Renal cortical epithelial cell (primary cell): ENCODE measurements at regions not wholly inside any gene's neighbourhood (a gene's known extent, or its start where the extent isn't known, plus 50 kb on each side); places are given as distances from the start of the nearest gene placed in this dataset.
A peak's percentile ranks its signal among the peaks of the same experiment; 100 is the strongest.

Experiments used
- DNase-seq: peaks from one replicate; pipeline ENCODE4 v3.0.0-alpha.2; 2011; ENCODE audit warnings: low read depth

DNA sequence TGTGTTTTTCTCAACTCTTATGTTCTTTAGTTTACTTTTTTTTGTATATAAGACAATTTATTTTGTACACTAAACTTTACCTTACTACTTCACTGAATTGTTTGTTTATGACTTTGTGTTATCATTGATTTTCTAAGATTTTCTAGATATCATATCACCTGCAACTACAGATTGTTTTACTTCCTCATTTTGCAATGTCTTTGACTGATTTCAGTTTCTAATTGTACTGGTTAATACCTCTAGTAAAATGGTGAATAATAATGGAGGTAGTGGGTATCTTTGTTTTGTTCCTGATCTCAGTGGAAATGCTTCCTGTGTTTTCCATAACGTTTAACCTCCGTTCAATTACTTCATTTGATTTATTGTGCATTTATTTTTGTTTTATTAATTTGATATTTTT lies 490.2 kb downstream of the TLL1 start:
- no peak for DNase-seq

DNA sequence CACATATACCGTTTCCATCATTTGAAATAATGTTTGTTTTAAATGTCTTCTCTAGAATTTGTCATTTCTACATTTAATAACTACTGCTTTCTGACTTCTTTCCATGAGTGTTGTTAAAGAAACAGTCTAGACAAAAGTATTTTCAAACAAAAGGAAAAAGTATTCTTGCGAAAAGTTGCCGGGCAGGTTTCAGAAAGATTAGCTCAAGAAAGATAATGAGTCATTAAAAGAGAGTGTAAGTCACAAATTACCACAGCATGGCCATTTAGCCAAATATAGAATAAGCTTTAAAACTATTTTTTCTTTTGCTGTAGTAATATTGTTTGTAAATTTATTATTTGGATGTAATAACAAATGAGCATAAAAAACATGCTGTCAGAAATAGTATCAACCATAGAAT lies 493.0 kb downstream of the TLL1 start:
- DNase-seq: no peak

DNA sequence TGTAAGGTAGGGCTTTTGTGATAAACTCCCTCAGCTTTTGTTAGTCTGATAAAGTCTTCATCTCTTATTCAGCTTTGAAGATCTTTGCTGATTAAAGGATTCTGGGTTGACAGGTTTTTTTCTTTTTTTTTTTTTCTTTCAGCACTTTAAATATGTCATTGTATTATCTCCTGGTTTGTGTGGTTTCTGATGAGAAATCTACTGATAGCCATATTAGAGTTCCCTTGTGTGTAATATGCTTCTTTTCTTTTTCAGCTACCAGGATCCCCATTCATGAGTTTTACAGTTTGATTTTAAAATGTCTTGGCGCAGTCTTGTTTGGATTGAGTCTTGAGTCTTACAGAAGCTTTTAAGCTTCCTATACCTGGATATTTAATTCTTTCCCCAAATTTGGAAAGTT lies 504.5 kb downstream of the TLL1 start:
- no peak for DNase-seq

DNA sequence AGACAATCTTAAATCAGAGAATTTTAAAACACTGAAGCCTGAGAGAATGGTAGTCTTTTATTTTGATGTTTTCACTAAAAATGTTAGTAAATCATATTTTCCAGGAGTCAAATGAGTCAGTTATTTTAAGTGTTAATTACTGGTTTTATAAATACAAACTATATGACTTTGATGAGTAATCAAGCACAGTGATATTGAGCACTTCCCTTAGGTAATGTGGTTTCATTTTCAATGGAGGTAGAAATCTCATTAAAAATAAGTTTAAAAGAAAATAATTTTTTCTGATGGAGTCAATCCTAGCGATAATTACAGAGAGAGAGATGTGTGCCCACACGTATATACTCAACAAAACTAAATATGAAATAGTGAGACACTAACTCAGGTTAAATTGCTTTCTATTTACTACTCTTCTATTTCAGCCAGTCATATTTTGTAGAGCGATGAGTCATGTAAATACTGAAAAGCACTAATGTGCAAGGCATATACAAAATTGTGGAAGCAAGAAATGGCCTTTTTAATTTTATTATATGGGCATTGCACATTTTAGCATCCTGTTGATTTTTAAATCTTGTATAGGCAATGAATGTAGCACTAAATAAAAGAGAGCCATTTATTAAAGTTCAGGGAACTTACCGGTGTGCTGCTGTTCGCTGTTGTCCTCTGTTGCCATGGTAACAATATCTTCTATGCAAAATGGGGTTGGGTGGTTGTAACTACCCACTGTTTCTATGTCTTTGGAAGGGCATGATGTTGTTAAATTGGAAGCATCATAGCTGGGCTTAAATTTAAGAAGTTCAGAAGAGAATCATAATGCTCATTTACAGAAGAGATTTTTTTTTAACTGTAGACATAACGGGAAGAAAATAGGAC lies 513.7 kb downstream of the TLL1 start:
- no peak for DNase-seq

DNA sequence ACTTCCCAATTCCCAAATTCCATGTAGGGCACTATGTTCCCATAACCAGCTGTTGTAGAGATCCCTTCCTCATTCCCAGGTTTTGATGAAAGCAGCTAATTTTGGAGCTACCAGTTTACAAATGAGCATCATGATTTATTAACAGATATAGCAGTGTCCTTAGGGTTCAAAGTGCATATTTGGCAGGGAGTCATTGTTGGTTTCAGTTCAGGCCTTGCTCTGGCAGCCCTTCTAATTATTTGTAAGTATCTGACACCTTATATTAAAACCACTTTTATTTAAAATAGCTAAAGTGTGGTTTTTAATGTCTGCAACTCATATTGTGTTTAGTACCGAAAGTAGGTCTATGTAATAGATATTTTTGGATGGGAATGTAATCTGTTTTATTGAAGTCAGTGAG lies 518.5 kb downstream of the TLL1 start:
- DNase-seq: no peak

DNA sequence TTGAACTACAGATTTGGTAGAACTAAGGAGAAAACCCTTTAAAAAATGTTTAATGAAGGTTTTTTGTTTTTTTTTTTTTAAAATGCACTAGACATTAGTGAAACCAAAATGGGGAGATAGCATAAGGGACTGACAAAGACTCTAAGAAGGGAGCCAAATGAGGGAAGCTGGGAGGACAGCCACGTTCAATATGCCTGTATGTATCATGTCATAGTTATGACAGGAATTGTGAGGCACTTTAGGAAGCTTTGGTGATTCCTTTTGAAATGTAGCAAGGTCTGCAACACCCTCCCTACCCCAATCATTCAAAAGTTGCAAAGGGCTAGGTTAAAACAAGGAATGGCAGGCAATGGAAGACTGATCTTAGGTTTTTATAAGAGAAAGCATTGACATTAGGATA lies 526.0 kb downstream of the TLL1 start:
- no peak for DNase-seq

DNA sequence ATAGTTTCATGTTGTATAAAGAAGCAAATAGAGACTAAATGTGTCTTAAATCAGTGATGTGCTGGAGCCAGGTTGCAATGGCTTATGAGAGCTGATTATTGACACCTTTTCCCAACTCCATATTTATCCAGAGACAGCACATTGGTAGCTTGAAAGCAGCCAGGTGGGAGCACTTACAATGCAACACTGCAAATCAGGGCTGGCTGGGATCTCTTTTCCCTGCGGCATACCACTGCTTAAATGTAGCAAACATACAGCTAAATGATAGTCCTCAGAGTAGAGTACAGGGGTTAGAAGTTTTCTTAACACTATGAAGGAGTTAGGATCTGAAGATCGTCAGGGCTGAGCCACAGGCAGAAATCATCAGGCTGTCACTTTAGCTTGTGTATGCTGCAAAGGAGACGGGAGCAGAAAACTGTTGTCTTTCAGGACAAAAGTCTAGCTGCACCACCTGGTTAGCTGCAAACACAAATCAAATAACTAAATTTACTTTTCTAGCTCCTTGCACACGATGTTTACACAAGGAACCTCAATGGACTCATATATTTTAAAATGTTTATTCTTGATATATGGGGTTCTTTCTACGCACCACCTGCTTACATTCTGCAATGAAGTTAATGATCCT lies 527.3 kb downstream of the TLL1 start:
- no peak for DNase-seq

DNA sequence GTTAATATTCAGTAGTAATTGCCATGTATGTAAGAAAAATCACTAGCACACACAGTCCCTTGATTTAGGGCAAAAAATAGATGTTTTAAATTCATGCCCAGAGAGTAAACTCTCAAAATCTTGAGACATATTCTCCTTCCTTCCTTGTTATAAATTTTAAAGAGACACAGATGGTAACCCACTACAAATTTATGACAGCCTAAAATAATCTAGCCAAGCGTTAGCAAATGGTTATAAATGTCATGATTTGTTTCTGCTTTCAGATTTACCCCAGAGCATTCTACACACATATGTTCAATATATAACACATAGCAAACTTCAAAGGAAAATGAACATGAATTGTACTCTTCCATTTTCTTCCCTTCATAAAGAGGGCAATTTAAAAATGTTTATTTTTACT lies 540.3 kb downstream of the TLL1 start:
- no peak for DNase-seq

DNA sequence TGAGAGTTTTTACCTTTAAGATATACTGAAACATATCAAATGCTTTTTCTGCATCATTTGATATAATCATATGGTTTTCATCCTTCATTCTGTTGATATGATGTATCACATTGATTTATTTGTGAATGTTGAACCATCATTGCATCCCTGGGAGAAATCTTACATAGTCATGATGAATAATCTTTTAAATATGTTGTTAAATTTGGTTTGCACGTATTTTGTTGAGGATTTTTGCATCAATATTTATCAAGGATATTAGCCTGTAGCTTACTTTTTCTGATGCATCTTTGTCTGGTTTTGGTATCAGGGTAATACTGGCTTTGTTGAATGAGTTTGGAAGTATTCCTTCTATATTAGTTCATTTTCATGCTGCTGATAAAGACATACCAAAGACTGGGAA lies 541.4 kb downstream of the TLL1 start:
- DNase-seq: no peak

DNA sequence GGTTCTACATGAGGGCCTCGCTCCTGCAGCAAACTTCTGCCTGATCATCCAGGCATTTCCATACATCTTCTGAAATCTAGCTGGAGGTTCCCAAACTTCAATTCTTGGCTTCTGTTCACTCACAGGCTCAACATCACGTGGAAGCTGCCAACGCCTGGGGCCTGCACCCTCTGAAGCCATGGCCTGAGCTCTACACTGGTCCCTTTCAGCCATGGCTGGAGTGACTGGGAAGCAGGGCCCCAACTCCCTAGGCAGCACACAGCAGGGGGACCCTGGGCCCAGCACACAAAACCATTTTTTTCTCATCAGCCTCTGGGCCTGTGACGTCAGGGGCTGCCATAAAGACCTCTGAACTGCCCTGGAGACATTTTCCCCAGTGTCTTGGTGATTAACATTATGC lies 542.7 kb downstream of the TLL1 start:
- no peak for DNase-seq

DNA sequence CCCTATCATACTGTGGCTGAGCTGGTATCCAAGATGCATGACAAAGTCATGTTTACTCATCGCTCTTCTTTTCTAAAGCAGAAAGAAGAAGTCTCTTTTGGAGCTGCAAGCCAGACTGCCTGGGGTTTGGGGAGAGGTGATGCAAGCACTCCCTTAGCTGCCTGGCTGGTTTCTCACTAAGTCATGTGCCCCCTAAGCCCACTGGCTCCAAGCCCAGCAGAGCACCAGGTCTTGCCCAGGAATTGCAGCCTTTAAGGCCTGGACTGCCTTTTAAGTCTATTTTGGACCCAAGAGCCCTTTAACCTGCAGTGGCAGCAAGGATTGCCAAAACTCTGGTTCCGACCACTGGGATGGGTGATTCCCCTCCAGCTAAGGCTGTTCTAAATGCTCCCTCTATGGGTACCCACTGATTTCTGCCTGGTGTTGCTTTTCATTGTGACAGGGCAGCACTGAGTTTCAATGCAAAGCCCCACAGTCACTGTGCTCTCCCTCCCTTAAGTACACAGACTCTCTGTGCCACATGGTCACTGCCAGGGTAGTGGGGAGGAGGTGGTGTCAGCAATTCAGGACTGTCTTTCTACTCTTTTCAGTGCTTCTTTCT lies 548.6 kb downstream of the TLL1 start:
- peak; percentile 57 for DNase-seq

DNA sequence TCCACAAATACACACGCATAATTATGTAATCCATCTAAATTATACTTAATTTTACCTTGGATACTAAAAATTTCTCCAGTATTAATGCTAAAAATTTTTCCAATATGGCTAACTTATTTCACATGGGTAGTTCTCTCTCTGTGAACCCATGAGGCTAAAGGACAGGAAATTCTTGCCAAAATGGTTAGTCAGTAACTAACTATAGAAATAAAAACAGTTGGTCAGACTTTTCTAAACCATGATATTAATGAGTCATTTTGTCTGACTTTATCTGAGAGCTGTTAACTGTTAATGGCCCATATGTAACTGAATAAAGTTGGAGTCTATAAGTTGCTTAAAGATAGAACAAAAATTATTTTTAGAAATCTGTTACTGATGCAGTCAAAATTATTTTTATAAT lies 549.4 kb downstream of the TLL1 start:
- DNase-seq: peak; percentile 50

DNA sequence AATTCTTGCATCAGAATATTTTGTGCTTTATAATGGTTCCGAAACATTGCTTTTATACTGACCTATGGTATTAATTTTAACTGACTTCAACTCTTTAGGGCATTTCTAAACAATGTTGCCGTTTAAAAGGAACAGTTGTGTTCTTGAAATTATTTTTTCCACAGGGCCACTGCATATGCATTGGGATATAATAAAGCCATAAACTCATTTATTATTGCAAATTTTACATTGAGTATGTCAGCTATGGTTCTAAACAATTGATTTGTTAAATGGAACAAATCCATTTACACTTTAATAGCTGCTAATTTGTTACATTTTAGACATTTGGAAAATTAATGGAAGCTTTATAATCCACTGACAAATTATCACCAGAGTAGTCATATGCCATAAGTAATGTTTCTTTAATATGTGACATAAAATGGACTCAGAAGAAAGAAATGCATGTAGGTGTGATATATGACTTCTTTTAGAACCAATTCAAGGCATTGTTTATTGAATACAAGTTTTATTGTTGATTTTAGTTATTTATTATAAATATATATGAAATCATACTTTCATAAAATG lies 553.3 kb downstream of the TLL1 start:
- no peak for DNase-seq

DNA sequence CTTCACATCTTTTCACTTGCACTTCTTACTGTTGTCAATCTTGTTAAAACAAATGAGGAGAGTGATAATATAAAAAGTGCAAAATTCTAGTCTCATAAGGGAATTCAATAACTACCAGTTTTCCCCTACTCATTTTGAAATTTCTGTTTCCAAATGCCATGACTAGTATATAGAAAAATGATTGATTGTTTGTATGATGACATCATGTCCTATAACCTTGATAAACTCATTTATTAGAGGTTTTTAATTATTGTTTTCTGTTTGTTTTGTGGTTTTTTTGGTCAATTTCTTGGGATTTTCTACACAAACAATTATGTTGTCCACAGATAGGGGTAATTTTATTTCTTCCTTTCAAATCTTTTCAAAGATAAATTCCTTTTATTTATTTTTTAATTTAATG lies 559.1 kb downstream of the TLL1 start:
- no peak for DNase-seq

DNA sequence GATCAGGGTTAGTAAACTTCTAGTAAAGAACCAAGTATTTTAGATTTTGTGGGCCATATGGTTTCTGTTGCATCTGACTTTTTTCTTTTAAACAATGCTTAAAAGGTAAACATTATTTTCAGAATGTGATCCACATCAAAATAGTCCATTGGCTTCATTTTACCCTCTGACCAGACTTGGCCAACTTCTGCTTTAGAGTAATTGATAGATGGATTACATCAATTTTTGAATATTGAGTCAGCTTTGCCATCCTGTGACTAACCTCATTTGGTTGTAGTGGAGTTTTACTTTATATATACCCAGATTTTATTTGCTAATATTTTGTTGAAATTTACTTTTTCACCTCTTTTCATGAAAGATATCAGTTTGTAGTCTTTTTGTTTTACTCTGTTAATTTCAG lies 559.8 kb downstream of the TLL1 start:
- no peak for DNase-seq

DNA sequence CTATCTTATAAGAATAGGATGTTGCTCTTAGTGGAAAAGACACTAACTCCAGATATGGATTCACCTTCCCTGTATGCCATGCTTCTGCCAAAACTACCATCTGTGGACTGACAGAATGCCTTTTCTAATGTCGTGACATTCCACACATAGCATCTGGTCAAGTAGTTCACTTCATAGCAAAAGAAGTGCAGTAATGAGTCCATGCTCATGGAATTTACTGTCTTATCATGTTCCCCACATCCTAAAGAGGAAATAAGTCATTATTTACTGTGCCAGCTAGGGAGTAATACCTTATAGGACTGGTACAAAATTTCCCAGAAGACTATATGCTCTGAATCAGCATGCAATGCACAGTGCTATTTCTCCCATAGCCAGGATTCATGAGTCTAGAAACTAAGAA lies 562.4 kb downstream of the TLL1 start:
- peak; percentile 42 for DNase-seq

DNA sequence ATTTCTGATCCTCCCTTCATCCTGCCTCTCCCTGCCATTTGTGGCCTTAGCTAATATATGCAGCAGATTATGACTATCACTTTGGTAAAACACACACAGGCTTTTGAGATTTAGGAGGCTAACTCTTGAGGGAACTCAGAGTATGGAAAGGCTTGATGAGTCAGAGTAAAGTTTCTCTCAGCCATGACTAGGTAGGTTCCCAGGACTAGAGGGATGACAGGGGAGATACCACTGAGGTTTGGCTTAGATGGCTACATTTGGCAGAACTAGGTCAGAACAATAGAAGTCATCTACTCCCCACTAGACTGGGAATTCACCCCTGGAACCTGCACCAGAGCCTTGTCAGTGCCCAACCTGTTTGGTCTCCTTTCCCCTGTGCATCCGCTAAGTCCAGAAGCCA lies 585.7 kb downstream of the TLL1 start:
- peak; percentile 9 for DNase-seq

DNA sequence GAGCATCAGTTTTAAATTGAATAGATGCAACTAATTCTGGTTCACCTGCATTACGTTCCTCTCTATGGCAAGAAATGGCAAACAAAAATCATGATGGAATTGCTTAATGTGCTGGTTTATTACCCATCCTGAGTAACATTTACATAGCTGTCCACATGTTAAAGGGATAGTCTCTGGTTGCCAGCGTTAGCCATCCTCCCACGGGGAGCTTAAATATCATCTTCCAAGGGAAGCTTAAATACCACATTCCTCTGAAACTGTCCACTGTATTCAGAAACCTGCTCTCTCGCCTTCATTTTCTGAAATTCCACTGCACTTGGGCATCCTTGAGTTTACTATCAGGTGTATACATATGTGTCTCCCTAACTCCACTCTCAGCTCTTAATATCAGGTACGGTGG lies 586.6 kb downstream of the TLL1 start:
- DNase-seq: no peak

DNA sequence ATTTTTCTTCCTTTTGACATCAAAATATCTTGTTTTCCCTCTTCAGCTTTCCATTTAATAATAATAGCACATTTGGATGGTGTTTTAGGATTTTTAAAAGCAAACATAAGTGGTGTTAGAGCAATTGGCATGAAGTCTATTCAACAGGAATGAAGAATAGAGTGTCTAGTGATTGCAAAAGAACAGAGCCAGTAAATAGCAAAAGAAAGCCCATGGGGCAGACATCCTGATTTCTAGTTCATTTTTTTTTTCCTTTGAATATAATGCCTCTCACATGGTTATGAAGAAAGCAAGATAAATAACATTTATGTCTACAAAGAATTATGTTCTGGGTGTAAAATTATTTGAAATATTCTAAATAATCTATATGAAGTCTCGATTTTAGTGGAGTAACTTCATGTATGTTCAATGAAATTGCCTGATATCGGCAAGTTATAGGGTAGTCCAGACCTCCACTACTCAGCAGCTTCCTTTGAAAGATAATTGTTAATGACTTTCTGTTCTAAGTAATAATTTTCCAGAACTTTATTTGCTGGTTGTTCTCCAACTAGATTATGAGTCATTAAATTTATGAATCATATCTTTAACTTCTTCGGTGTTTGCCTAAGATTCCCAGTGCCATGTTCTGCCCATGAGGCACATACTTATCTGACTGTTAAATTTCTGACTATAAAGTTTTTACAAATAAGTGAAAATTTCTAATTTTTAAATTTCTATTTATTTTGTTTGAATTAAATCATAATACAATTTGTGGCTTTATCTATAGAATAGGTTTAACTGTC lies 587.9 kb downstream of the TLL1 start:
- no peak for DNase-seq

DNA sequence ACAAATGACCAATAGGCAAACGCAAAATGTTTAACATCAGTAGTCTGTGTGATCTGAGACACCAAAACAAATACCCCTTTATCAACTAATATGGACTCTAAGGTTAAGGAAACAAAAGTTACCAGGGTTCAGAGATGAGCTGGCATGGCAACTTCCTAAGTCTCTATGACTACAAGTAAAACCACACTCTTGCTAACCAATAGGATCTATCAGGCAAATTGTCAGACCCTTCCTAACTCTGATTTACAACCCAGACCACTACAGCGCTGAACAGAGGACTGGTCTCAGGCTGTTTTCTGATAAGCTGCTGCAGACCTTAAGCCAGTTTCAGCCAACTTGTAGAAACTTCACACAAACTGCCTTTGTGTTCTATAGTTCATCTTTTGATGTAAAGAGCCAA lies 608.0 kb downstream of the TLL1 start:
- DNase-seq: no peak

DNA sequence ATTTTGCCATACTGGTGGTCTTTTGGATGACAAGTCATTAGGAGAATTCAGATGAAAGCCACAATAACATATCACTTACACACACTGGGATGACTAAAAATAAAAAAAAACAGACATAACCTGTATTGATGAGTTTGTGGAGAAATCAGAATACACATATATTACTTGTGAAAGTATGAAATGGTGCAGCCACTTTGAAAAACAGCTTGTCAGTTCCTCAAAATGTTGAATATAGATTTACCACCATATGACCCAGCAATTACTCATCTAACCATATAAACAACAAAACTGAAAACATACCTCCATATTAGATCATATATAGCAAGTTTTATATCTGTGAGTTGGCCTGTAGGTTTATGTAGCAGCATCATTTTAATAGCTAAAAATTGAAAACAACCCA lies 608.7 kb downstream of the TLL1 start:
- no peak for DNase-seq

DNA sequence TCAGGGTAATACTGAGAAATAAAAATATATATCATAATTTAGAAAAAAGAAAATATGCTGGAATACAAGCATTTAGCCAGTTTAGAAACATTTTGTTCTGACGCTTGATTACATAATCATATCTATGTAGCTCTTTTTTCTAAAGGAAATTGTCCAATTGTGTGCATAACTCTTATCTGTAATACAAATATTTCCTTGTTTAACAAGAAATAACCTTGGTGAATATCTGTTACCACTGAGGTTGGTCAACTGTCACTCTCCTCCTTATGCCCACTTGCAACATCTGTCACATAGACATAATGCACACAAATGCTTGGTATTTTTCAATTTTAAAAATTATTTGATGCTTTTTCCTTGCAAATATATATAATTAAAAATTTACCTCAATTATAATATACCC lies 609.7 kb downstream of the TLL1 start:
- no peak for DNase-seq
